Liver (tissue), 3 donors: ENCODE measurements at regions not wholly inside any gene's neighbourhood (a gene's known extent, or its start where the extent isn't known, plus 50 kb on each side); places are given as distances from the start of the nearest gene placed in this dataset.

ENCODE experiments used
- CTCF ChIP-seq: fragments of 150-350 bp; IDR thresholded peaks from 2 replicates; pipeline ENCODE4 v1.5.1; 2017; ENCODE audit warnings: improper control_type of control experiment, low read depth, low read length; ENCODE audit not compliant: missing input control
- RAD21 ChIP-seq, 2 donors: IDR thresholded peaks; 2 replicates each; pipeline ENCODE4 v1.6.1; 2016; ENCODE audit warnings: antibody characterized with exemption in 2 of 2, mild to moderate bottlenecking in 2 of 2
- RXRA ChIP-seq, 2 donors: IDR thresholded peaks; 2 replicates each; pipeline ENCODE4 v1.6.1; 2017 to 2018; ENCODE audit warnings: antibody characterized with exemption in 2 of 2, mild to moderate bottlenecking in 1 of 2
- ZBTB33 ChIP-seq: IDR thresholded peaks from 2 replicates; pipeline ENCODE4 v1.6.1; 2016; ENCODE audit warnings: antibody characterized with exemption
- donor health status: healthy.
- donor health status: healthy.

- no peak for TF ChIP-seq RAD21 (IDR thresholded peaks at IDR 0.05)
- no peak for TF ChIP-seq CTCF
- TF ChIP-seq RXRA (IDR thresholded peaks at IDR 0.05): no peak
- no peak for TF ChIP-seq ZBTB33
These were observed 244.2 kb upstream of the ACVR2A start for GRCh38 chr2:147600646-147601045.
